SH-SY5Y (cell line): ENCODE measurements at regions not wholly inside any gene's neighbourhood (a gene's known extent, or its start where the extent isn't known, plus 50 kb on each side); places are given as distances from the start of the nearest gene placed in this dataset.

Experiments
- GATA2 ChIP-seq: IDR thresholded peaks from 2 replicates; pipeline ENCODE4 v1.6.1; 2011; ENCODE audit warnings: mild to moderate bottlenecking, low read depth, low read length
- GATA3 ChIP-seq: IDR thresholded peaks from 2 replicates; pipeline ENCODE4 v1.6.1; 2011; ENCODE audit warnings: low read depth, mild to moderate bottlenecking, low read length, moderate library complexity

- TF ChIP-seq GATA2 (no peak), GATA3 (no peak)
Observed at GRCh38 chr1:88252745-88253144, 431.3 kb upstream of the PKN2 start.
